ENCODE measurements at regions not wholly inside any gene's neighbourhood (a gene's known extent, or its start where the extent isn't known, plus 50 kb on each side); places are given as distances from the start of the nearest gene placed in this dataset.

DNA sequence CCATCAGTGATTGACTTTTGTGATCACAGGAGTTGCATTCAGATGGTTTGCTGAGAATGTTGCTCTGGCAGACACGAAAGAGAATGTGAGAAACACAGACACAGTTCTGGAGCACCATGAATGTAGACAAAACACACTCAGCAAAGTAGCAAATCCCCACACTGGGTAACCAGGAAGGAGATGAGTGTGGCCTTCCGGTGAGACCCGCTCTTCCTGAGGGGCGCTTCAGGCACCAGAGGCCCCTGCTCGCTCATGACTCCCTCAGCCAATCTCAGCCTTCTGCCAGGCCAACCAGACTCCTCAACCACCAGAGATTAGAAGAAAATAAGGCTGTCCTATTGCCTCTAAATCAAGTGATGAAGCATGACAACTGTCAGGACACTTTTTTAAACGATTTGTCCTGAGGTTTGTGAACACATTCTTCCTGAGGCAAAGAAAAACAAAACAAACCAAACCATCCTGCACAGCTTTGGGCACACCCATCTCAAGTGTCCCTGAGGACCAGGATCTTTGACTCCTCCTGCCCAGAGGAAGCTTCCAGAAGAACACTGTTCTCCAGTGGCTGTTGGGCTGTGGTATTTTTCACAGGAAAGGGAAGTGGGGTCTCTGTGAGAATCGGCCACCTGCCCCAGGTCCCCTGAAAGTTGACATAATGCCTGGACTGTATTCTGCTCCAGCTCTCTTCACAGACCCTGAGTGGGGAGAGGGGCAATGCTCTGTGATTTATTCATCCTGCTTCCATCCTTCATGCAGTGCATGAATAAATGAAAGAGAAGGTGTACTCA is 152.8 kb downstream of the BCL11A start:
- Histone ChIP-seq H3K27me3 (ENCODE audit: control insufficient read depth in 3 of 3, insufficient read depth in 3 of 3, low read length in 3 of 3) (peaks cover 0 to 3% (median 0%) of the 10 kb centered on the region in 3 donors), H3K4me3 (ENCODE audit: low read length in 3 of 3) (no peak overlapping the region), H3K9ac (ENCODE audit: low read depth in 1 of 3, low read length in 3 of 3) (no peak overlapping the region), H3K27ac (ENCODE audit: low read depth, low read length) (no peak overlapping the region), H3K4me1 (ENCODE audit: control insufficient read depth in 3 of 3, insufficient read depth in 3 of 3, low read length in 3 of 3) (no peaks in the 10 kb centered on the region), H3K36me3 (ENCODE audit: control insufficient read depth in 3 of 3, insufficient read depth in 3 of 3, low read length in 3 of 3) (no peaks in the 10 kb centered on the region), H3K9me3 (ENCODE audit: control insufficient read depth in 3 of 3, low read length in 3 of 3) (no peaks in the 10 kb centered on the region)

DNA sequence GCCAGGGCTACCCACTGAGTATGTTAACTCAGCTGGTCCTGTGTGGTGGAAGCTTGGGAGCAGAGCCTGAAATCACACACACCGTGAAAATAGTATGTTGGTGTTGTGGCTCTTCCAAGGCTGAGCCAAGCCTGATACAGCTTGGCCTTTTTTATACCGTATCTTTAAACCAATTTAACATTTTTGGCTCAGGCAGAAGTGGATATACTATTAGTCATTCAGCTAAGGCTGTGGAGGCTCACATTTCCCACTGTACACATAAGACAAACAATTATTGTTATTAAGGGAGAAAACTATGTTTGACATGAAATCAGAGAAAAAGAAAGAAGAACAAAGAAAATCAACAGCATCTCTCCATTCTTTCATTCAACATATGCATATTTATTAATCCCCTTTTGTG is 159.0 kb downstream of the BCL11A start:
- no peak overlapping the region for H3K27ac ChIP-seq (ENCODE audit: low read depth, low read length)
- H3K27me3 ChIP-seq (ENCODE audit: control insufficient read depth in 3 of 3, insufficient read depth in 3 of 3, low read length in 3 of 3): peaks cover 0 to 4% (median 0%) of the 10 kb centered on the region in 3 donors
- H3K4me1 ChIP-seq (ENCODE audit: control insufficient read depth in 3 of 3, insufficient read depth in 3 of 3, low read length in 3 of 3): no peaks in the 10 kb centered on the region

DNA sequence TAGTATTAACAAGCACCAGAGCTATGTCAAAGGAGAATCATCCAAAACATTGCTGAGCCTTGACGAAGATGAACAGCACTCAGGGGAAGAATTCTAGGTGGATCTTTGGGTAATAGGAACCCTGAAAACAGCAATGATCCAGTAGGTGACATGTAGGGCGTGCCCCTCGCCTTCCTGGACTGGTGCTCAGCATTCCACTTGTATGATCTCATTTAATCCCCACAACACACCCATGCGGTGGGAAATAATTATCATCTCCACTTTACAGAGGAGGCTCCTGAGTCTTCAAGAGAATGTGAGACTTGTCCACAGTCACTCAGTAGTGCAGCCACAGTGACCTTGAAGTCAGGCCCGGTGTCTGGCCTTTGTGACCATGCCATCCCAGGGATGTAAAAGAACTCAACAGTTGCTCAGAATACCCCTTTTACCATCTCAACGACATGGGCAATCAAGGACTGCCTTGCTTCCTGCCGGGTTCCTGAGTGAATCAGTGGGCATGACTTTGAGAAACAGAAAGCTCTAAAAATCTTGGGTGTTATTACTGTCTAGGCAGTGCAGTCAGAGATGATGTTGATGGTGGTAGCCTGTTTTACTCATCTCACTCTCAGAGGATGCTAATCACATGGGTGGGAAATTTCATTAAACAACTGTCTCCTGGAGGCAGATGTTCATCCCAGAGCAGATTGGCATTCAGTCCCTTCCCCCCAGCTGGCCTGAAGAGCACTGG is 161.6 kb downstream of the BCL11A start:
- no peaks in the 10 kb centered on the region for H3K36me3 ChIP-seq (ENCODE audit: control insufficient read depth in 3 of 3, insufficient read depth in 3 of 3, low read length in 3 of 3)
- no peak overlapping the region for H3K4me3 ChIP-seq (ENCODE audit: low read length in 3 of 3)
- no peaks in the 10 kb centered on the region for H3K4me1 ChIP-seq (ENCODE audit: control insufficient read depth in 3 of 3, insufficient read depth in 3 of 3, low read length in 3 of 3)
- H3K9me3 ChIP-seq (ENCODE audit: control insufficient read depth in 3 of 3, low read length in 3 of 3): no peaks in the 10 kb centered on the region
- H3K9ac ChIP-seq (ENCODE audit: low read depth in 1 of 3, low read length in 3 of 3): no peak overlapping the region
- no peak overlapping the region for H3K27ac ChIP-seq (ENCODE audit: low read depth, low read length)
- peaks cover 0 to 4% (median 0%) of the 10 kb centered on the region in 3 donors for H3K27me3 ChIP-seq (ENCODE audit: control insufficient read depth in 3 of 3, insufficient read depth in 3 of 3, low read length in 3 of 3)

More for the DNA sequence above, 159.0 kb downstream of the BCL11A start:
- Histone ChIP-seq H3K9ac (ENCODE audit: low read depth in 1 of 3, low read length in 3 of 3) (no peak overlapping the region), H3K4me3 (ENCODE audit: low read length in 3 of 3) (no peak overlapping the region), H3K9me3 (ENCODE audit: control insufficient read depth in 3 of 3, low read length in 3 of 3) (no peaks in the 10 kb centered on the region), H3K36me3 (ENCODE audit: control insufficient read depth in 3 of 3, insufficient read depth in 3 of 3, low read length in 3 of 3) (no peaks in the 10 kb centered on the region)

DNA sequence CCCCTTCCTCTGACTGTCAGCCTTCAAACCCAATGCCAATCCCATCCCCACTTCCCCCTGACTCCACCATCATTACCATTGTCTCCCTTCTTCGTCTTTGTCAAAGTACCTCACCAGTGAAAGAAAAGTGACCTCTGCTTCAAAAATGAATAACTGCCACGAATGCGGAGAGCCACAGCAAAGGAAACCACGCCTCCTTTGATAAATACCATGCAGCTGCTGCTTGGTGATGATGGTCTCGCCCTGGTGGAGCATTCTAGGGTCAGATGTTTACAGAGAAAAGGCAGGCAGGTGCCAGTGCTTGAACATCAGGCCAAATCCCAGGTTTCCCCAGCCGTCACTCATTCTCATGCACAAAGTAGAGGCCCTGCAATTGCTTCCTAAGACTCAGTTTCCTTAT is 162.2 kb downstream of the BCL11A start:
- Histone ChIP-seq H3K27ac (ENCODE audit: low read depth, low read length) (no peak overlapping the region), H3K4me1 (ENCODE audit: control insufficient read depth in 3 of 3, insufficient read depth in 3 of 3, low read length in 3 of 3) (no peaks in the 10 kb centered on the region), H3K9ac (ENCODE audit: low read depth in 1 of 3, low read length in 3 of 3) (no peak overlapping the region), H3K4me3 (ENCODE audit: low read length in 3 of 3) (no peak overlapping the region), H3K27me3 (ENCODE audit: control insufficient read depth in 3 of 3, insufficient read depth in 3 of 3, low read length in 3 of 3) (peaks cover 0 to 4% (median 0%) of the 10 kb centered on the region in 3 donors), H3K9me3 (ENCODE audit: control insufficient read depth in 3 of 3, low read length in 3 of 3) (no peaks in the 10 kb centered on the region), H3K36me3 (ENCODE audit: control insufficient read depth in 3 of 3, insufficient read depth in 3 of 3, low read length in 3 of 3) (no peaks in the 10 kb centered on the region)

DNA sequence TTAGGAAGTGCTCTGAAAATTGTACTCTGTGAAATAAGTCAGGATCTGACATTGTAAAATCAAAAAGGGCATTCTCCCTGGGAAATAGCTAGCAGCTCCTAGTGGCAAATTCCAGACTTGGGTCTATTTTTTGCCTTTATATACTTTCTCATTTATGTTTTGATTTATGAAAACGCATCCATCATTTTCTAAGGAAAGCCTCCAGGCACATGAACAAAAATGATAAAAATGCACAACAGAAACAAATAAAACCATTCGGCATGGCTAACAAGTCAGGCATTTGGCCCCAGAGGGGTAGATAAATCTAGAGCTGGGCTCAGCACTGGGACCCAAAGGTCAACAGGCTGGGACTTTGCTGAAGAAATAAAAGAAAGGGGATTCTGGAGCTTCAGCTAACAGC is 167.0 kb downstream of the BCL11A start:
- Histone ChIP-seq H3K27ac (ENCODE audit: low read depth, low read length) (no peak overlapping the region), H3K4me1 (ENCODE audit: control insufficient read depth in 3 of 3, insufficient read depth in 3 of 3, low read length in 3 of 3) (no peaks in the 10 kb centered on the region), H3K9ac (ENCODE audit: low read depth in 1 of 3, low read length in 3 of 3) (no peak overlapping the region), H3K9me3 (ENCODE audit: control insufficient read depth in 3 of 3, low read length in 3 of 3) (no peaks in the 10 kb centered on the region), H3K36me3 (ENCODE audit: control insufficient read depth in 3 of 3, insufficient read depth in 3 of 3, low read length in 3 of 3) (no peaks in the 10 kb centered on the region), H3K27me3 (ENCODE audit: control insufficient read depth in 3 of 3, insufficient read depth in 3 of 3, low read length in 3 of 3) (peaks cover 0 to 10% (median 5%) of the 10 kb centered on the region in 3 donors), H3K4me3 (ENCODE audit: low read length in 3 of 3) (no peak overlapping the region)

DNA sequence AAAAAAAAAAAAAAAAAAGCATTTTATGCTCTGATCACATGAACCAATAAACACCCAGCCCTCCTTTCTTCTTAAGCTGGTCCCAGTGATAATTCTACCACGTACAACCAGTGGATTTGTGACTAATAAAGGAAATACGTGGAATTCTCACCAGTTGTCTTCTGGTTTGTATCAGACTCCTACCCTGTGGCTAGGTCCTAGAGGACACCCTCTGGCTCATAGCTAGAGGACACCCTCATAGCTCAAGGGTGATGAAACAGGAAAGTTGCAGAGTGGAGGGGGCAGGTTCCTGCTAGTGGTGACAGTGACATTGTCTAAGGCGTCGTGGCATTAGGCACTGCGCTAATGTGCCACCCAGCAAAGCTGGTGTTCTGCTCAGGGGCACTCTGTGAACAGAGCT is 167.8 kb downstream of the BCL11A start:
- Histone ChIP-seq H3K27me3 (ENCODE audit: control insufficient read depth in 3 of 3, insufficient read depth in 3 of 3, low read length in 3 of 3) (peaks cover 0 to 10% (median 5%) of the 10 kb centered on the region in 3 donors), H3K9ac (ENCODE audit: low read depth in 1 of 3, low read length in 3 of 3) (no peak overlapping the region), H3K4me3 (ENCODE audit: low read length in 3 of 3) (no peak overlapping the region), H3K36me3 (ENCODE audit: control insufficient read depth in 3 of 3, insufficient read depth in 3 of 3, low read length in 3 of 3) (no peaks in the 10 kb centered on the region), H3K9me3 (ENCODE audit: control insufficient read depth in 3 of 3, low read length in 3 of 3) (no peaks in the 10 kb centered on the region), H3K4me1 (ENCODE audit: control insufficient read depth in 3 of 3, insufficient read depth in 3 of 3, low read length in 3 of 3) (no peaks in the 10 kb centered on the region), H3K27ac (ENCODE audit: low read depth, low read length) (no peak overlapping the region)

DNA sequence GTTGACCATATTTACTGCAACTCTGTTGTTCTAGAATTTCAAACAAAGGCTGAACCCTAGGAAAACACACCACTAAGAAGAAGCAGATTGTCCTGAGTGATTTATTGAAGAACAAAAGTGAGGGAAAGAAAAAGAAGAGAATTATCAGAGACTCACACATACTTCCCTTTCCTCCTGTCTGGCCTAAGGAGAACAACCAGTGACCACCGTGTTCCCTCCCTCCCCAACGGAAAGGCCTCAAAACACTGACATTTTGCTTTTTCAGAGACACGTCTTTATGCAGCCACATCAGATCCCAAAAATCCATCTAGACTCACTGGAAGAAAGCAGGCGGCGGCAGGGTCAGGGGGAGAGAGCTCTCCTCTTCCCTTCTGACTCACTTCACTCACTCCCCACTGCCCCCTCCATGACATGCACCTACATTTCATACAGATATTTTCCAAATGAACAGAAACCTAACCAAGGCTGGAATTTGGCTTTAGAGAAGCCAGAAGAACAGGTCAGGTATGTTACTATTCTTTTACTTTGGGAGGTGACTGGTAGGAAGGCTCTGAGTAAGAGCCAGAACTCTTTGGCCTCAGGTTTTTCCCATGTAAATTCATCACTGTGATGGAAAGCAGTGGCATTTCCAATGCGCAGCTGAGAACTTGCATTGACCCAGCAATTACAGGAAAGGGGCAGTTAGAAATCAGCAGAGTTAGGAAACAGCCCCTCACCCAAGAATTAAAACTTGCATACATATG is 169.9 kb downstream of the BCL11A start:
- H3K4me1 ChIP-seq (ENCODE audit: control insufficient read depth in 3 of 3, insufficient read depth in 3 of 3, low read length in 3 of 3): no peaks in the 10 kb centered on the region
- H3K36me3 ChIP-seq (ENCODE audit: control insufficient read depth in 3 of 3, insufficient read depth in 3 of 3, low read length in 3 of 3): no peaks in the 10 kb centered on the region
- no peak overlapping the region for H3K27ac ChIP-seq (ENCODE audit: low read depth, low read length)
- H3K27me3 ChIP-seq (ENCODE audit: control insufficient read depth in 3 of 3, insufficient read depth in 3 of 3, low read length in 3 of 3): peaks cover 0 to 10% (median 5%) of the 10 kb centered on the region in 3 donors
- no peaks in the 10 kb centered on the region for H3K9me3 ChIP-seq (ENCODE audit: control insufficient read depth in 3 of 3, low read length in 3 of 3)
- H3K4me3 ChIP-seq (ENCODE audit: low read length in 3 of 3): no peak overlapping the region
- H3K9ac ChIP-seq (ENCODE audit: low read depth in 1 of 3, low read length in 3 of 3): no peak overlapping the region

DNA sequence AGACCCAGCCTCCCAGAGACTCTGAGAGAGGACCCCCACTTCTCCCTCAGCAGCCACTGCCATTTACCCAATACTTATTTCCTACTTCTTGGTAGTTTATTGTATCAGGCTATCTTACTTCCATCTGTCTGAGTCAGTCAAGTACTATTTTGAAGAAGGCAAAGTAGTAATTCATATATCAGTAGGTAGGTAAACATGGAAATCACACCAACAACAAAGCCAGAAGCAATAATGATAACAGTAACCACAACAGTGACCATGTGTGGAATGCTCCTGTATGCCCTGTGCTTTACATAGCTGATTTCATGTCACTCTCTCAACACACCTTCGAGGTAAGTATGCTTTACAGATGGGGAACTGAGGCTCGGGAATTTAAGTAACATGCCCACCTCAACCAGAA is 173.0 kb downstream of the BCL11A start:
- H3K27me3 ChIP-seq (ENCODE audit: control insufficient read depth in 3 of 3, insufficient read depth in 3 of 3, low read length in 3 of 3): peaks cover 0 to 6% (median 5%) of the 10 kb centered on the region in 3 donors
- no peaks in the 10 kb centered on the region for H3K4me1 ChIP-seq (ENCODE audit: control insufficient read depth in 3 of 3, insufficient read depth in 3 of 3, low read length in 3 of 3)
- no peak overlapping the region for H3K27ac ChIP-seq (ENCODE audit: low read depth, low read length)
- H3K4me3 ChIP-seq (ENCODE audit: low read length in 3 of 3): no peak overlapping the region
- no peaks in the 10 kb centered on the region for H3K36me3 ChIP-seq (ENCODE audit: control insufficient read depth in 3 of 3, insufficient read depth in 3 of 3, low read length in 3 of 3)
- H3K9ac ChIP-seq (ENCODE audit: low read depth in 1 of 3, low read length in 3 of 3): no peak overlapping the region
- no peaks in the 10 kb centered on the region for H3K9me3 ChIP-seq (ENCODE audit: control insufficient read depth in 3 of 3, low read length in 3 of 3)

DNA sequence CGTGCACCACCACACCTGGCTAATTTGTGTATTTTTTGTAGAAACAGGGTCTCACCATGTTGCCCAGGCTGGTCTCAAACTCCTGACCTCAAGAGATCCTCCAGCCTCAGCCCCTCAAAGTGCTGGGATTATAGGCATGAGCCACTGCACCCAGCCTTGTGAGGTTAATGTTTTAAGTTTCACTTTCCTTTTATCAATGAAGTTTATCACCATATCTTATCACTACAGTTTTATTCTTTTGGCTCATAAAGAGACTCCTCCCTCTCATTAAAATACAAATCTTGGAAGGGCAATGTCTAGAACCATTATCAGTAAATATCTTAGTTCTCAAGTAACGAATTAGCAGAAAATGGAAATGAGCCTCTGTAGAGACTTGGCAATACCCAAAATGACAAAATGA is 173.8 kb downstream of the BCL11A start:
- Histone ChIP-seq H3K9me3 (ENCODE audit: control insufficient read depth in 3 of 3, low read length in 3 of 3) (no peaks in the 10 kb centered on the region), H3K27me3 (ENCODE audit: control insufficient read depth in 3 of 3, insufficient read depth in 3 of 3, low read length in 3 of 3) (peaks cover 0 to 6% (median 5%) of the 10 kb centered on the region in 3 donors), H3K4me1 (ENCODE audit: control insufficient read depth in 3 of 3, insufficient read depth in 3 of 3, low read length in 3 of 3) (no peaks in the 10 kb centered on the region), H3K36me3 (ENCODE audit: control insufficient read depth in 3 of 3, insufficient read depth in 3 of 3, low read length in 3 of 3) (no peaks in the 10 kb centered on the region), H3K27ac (ENCODE audit: low read depth, low read length) (no peak overlapping the region), H3K9ac (ENCODE audit: low read depth in 1 of 3, low read length in 3 of 3) (no peak overlapping the region), H3K4me3 (ENCODE audit: low read length in 3 of 3) (no peak overlapping the region)

DNA sequence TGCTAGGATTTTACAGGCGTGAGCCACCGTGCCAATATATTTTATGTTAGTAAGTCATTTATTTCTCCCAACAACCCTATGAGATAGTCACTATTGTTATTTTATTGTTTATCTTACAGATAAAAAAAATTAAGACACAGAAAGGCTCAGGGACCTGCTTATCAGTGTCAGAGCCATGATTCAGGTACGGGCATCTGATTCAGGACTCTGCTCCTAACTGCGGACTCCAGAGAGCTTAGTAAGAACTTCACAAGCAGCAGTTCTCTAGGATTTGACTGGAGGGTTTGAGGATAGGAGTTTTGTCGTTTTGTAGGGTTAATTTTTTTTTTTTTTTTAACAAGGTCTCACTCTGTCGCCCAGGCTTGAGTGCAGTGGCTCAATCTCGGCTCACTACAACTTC is 174.2 kb downstream of the BCL11A start:
- Histone ChIP-seq H3K4me3 (ENCODE audit: low read length in 3 of 3) (no peak overlapping the region), H3K36me3 (ENCODE audit: control insufficient read depth in 3 of 3, insufficient read depth in 3 of 3, low read length in 3 of 3) (no peaks in the 10 kb centered on the region), H3K27ac (ENCODE audit: low read depth, low read length) (no peak overlapping the region), H3K9ac (ENCODE audit: low read depth in 1 of 3, low read length in 3 of 3) (no peak overlapping the region), H3K9me3 (ENCODE audit: control insufficient read depth in 3 of 3, low read length in 3 of 3) (no peaks in the 10 kb centered on the region), H3K27me3 (ENCODE audit: control insufficient read depth in 3 of 3, insufficient read depth in 3 of 3, low read length in 3 of 3) (peaks cover 0 to 6% (median 5%) of the 10 kb centered on the region in 3 donors), H3K4me1 (ENCODE audit: control insufficient read depth in 3 of 3, insufficient read depth in 3 of 3, low read length in 3 of 3) (no peaks in the 10 kb centered on the region)

Measured in skeletal muscle tissue (tissue), 3 donors.